ENCODE measurements at regions not wholly inside any gene's neighbourhood (a gene's known extent, or its start where the extent isn't known, plus 50 kb on each side); places are given as distances from the start of the nearest gene placed in this dataset.

GRCh38 chr18:78798402-78799175, 181.0 kb upstream of the SALL3 start:
- TF ChIP-seq, protein P1, sequence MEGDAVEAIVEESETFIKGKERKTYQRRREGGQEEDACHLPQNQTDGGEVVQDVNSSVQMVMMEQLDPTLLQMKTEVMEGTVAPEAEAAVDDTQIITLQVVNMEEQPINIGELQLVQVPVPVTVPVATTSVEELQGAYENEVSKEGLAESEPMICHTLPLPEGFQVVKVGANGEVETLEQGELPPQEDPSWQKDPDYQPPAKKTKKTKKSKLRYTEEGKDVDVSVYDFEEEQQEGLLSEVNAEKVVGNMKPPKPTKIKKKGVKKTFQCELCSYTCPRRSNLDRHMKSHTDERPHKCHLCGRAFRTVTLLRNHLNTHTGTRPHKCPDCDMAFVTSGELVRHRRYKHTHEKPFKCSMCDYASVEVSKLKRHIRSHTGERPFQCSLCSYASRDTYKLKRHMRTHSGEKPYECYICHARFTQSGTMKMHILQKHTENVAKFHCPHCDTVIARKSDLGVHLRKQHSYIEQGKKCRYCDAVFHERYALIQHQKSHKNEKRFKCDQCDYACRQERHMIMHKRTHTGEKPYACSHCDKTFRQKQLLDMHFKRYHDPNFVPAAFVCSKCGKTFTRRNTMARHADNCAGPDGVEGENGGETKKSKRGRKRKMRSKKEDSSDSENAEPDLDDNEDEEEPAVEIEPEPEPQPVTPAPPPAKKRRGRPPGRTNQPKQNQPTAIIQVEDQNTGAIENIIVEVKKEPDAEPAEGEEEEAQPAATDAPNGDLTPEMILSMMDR (IDR thresholded peaks at IDR 0.05) = no peak
- TF ChIP-seq POLR2A (IDR thresholded peaks at IDR 0.05) = no peak

All from heart left ventricle (tissue), 13 donors.